Endothelial cell (in vitro differentiated cells): ENCODE measurements at regions not wholly inside any gene's neighbourhood (a gene's known extent, or its start where the extent isn't known, plus 50 kb on each side); places are given as distances from the start of the nearest gene placed in this dataset.

Source experiments
- DNase-seq: peaks from one replicate; pipeline ENCODE4 v3.0.0; 2021; ENCODE audit warnings: low spot score
- H3K27ac Mint-ChIP-seq: one replicate; pipeline ENCODE4 v1.8.0; 2021; ENCODE audit warnings: mixed read lengths, inconsistent platforms; ENCODE audit not compliant: unreplicated experiment
- H3K27me3 Mint-ChIP-seq: one replicate; pipeline ENCODE4 v1.8.0; 2021; ENCODE audit warnings: mild to moderate bottlenecking, moderate library complexity, mixed read lengths, inconsistent platforms; ENCODE audit not compliant: unreplicated experiment
- H3K36me3 Mint-ChIP-seq: one replicate; pipeline ENCODE4 v1.8.0; 2021; ENCODE audit warnings: mild to moderate bottlenecking, low read depth, mixed read lengths, inconsistent platforms; ENCODE audit not compliant: unreplicated experiment
- H3K4me1 Mint-ChIP-seq: one replicate; pipeline ENCODE4 v1.8.0; 2021; ENCODE audit warnings: mild to moderate bottlenecking, mixed read lengths, inconsistent platforms; ENCODE audit not compliant: unreplicated experiment
- H3K4me3 Mint-ChIP-seq: one replicate; pipeline ENCODE4 v1.8.0; 2021; ENCODE audit warnings: mild to moderate bottlenecking, mixed read lengths, inconsistent platforms; ENCODE audit not compliant: unreplicated experiment
- H3K9me3 Mint-ChIP-seq: one replicate; pipeline ENCODE4 v1.8.0; 2021; ENCODE audit warnings: mixed read lengths, inconsistent platforms; ENCODE audit not compliant: unreplicated experiment
- TF ChIP-seq, protein P1 (sequence below): fragments of 200-600 bp; sonication (generic); IDR thresholded peaks from one replicate; pipeline ENCODE4 v1.5.0; 2021; ENCODE audit warnings: antibody characterized with exemption; ENCODE audit not compliant: unreplicated experiment

DNA sequence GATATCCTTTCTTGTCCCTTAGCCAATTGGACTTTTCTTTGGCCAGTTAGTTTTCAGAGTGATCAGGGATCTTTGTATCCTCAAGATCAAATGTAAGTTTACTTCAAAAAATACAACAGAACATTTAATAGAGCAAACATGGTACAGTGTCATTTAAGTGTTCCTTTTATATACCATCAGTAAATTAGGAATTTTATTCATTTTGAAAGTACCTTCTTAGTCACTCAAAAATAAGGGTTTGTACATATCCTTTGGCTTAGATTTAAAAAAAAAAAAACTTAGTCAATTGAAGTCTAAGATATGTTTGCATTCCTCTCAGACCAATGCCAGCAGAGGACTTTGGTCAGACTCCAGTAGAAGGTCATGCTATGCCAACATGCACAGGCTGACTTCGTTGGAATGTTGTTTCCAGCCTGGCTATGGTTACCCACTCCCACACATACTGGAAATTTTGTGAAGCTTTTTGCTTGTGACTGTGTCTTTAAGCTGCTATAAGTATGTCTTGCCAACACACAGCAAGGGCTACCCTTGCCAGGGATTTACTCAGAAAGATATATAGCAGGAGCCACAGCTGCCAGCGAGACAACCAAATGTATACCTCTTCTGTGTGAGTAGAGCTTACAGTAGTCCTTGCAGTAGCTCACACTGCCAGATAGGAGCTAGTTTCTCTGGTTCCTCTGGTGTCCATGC lies 81.5 kb upstream of the LRIF1 start:
- H3K27me3 Mint-ChIP-seq, result no peaks in the 10 kb centered on the region
- H3K4me1 Mint-ChIP-seq, result no peaks in the 10 kb centered on the region
- no peak overlapping the region for H3K4me3 Mint-ChIP-seq
- H3K27ac Mint-ChIP-seq, result no peak overlapping the region
- no peaks in the 10 kb centered on the region for H3K36me3 Mint-ChIP-seq
- TF ChIP-seq, protein P1, sequence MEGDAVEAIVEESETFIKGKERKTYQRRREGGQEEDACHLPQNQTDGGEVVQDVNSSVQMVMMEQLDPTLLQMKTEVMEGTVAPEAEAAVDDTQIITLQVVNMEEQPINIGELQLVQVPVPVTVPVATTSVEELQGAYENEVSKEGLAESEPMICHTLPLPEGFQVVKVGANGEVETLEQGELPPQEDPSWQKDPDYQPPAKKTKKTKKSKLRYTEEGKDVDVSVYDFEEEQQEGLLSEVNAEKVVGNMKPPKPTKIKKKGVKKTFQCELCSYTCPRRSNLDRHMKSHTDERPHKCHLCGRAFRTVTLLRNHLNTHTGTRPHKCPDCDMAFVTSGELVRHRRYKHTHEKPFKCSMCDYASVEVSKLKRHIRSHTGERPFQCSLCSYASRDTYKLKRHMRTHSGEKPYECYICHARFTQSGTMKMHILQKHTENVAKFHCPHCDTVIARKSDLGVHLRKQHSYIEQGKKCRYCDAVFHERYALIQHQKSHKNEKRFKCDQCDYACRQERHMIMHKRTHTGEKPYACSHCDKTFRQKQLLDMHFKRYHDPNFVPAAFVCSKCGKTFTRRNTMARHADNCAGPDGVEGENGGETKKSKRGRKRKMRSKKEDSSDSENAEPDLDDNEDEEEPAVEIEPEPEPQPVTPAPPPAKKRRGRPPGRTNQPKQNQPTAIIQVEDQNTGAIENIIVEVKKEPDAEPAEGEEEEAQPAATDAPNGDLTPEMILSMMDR, result no peak
- no peak for DNase-seq
- no peaks in the 10 kb centered on the region for H3K9me3 Mint-ChIP-seq

GRCh38 chr1:111032295-111032897 lies 68.7 kb upstream of the LRIF1 start:
- H3K36me3 Mint-ChIP-seq, result no peaks in the 10 kb centered on the region
- TF ChIP-seq, protein P1, result peak; percentile 95
- H3K4me3 Mint-ChIP-seq, result no peak overlapping the region
- DNase-seq, result peak; percentile 43
- no peaks in the 10 kb centered on the region for H3K27me3 Mint-ChIP-seq
- H3K27ac Mint-ChIP-seq, result no peak overlapping the region
- H3K4me1 Mint-ChIP-seq, result peaks cover 11% of the 10 kb centered on the region
- no peaks in the 10 kb centered on the region for H3K9me3 Mint-ChIP-seq

DNA sequence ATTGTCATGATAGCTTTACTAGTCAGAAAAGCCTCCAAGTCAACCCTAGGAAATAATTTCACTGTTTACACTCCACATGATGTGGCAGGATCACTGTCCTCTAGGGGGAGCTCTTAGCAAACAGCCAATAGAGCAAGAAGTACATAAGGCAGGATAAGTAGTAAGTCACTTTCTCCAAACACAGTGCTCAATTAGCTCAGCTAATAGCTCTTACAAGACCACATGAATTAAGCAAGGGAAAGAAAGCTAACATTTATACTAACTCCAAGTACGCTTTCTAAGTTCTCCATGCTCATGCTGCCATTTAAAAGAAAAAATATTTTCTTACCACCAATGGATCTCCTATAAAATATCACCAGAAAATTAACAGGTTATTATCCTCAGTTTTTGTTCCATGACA lies 66.9 kb upstream of the LRIF1 start:
- TF ChIP-seq, protein P1, result peak; percentile 68
- Mint-ChIP-seq H3K27ac (no peak overlapping the region), H3K27me3 (no peaks in the 10 kb centered on the region), H3K36me3 (no peaks in the 10 kb centered on the region), H3K9me3 (no peaks in the 10 kb centered on the region), H3K4me3 (no peak overlapping the region), H3K4me1 (peaks cover 11% of the 10 kb centered on the region)
- DNase-seq, result peak; percentile 59

GRCh38 chr1:111025109-111025508 lies 61.4 kb upstream of the LRIF1 start:
- no peaks in the 10 kb centered on the region for H3K36me3 Mint-ChIP-seq
- H3K27ac Mint-ChIP-seq, result no peak overlapping the region
- H3K9me3 Mint-ChIP-seq, result no peaks in the 10 kb centered on the region

GRCh38 chr1:111015222-111015621 lies 51.5 kb upstream of the LRIF1 start:
- no peaks in the 10 kb centered on the region for H3K4me1 Mint-ChIP-seq
- H3K36me3 Mint-ChIP-seq, result no peaks in the 10 kb centered on the region
- no peaks in the 10 kb centered on the region for H3K27me3 Mint-ChIP-seq
- DNase-seq, result no peak
- H3K9me3 Mint-ChIP-seq, result no peaks in the 10 kb centered on the region
- TF ChIP-seq, protein P1, result no peak
- H3K27ac Mint-ChIP-seq, result no peak overlapping the region
- H3K4me3 Mint-ChIP-seq, result no peak overlapping the region

More at GRCh38 chr1:111025109-111025508, 61.4 kb upstream of the LRIF1 start:
- TF ChIP-seq, protein P1, result no peak
- Mint-ChIP-seq H3K4me1 (no peaks in the 10 kb centered on the region), H3K27me3 (no peaks in the 10 kb centered on the region), H3K4me3 (no peak overlapping the region)
- no peak for DNase-seq
